PC-9 (cell line): ENCODE measurements at regions not wholly inside any gene's neighbourhood (a gene's known extent, or its start where the extent isn't known, plus 50 kb on each side); places are given as distances from the start of the nearest gene placed in this dataset.

Experiments
- BruUV-seq: library from RNA; stranded (reverse); fragments of 400-500 nt; replicated peaks from 2 replicates; lab custom pipeline; 2021; lab: Mats Ljungman, UMichigan
- CTCF ChIA-PET: fragments of 300-600 bp; sonication (Branson Sonifier 250); formaldehyde crosslinking; loops from one replicate; lab custom pipeline; 2022; ENCODE audit warnings: antibody characterized with exemption; lab: Charles Lee
- POLR2A ChIA-PET: fragments of 300-600 bp; sonication (Branson Sonifier 250); formaldehyde crosslinking; loops from one replicate; lab custom pipeline; 2022; ENCODE audit warnings: antibody characterized with exemption; ENCODE audit not compliant: unreplicated experiment; lab: Charles Lee
- DNase-seq, 2 experiments: peaks; one replicate each; pipeline versions ENCODE4 v3.0.0 to v3.0.0-alpha.2; 2015 to 2022; ENCODE audit warnings: mixed read lengths in 1 of 2
- H2AFZ ChIP-seq: fragments of 200-600 bp; sonication (generic); 2 replicates; pipeline ENCODE4 v1.8.1; 2017; ENCODE audit warnings: antibody characterized with exemption
- H3F3A ChIP-seq: fragments of 200-600 bp; sonication (generic); 2 replicates; pipeline ENCODE4 v1.8.1; 2017; ENCODE audit warnings: antibody characterized with exemption, mild to moderate bottlenecking, low read depth; ENCODE audit not compliant: insufficient read depth
- H3K27ac ChIP-seq: fragments of 200-600 bp; sonication (generic); 2 replicates; pipeline ENCODE4 v1.6.1; 2016; ENCODE audit warnings: mixed run types
- H3K27me3 ChIP-seq: fragments of 200-600 bp; sonication (generic); 2 replicates; pipeline ENCODE4 v1.6.1; 2016; ENCODE audit warnings: low read depth, mixed run types; ENCODE audit not compliant: insufficient read depth
- H3K36me3 ChIP-seq: fragments of 200-600 bp; sonication (generic); 2 replicates; pipeline ENCODE4 v1.6.1; 2016; ENCODE audit warnings: low read depth, mixed run types
- H3K4me1 ChIP-seq: fragments of 200-600 bp; sonication (generic); replicated peaks from 2 replicates; pipeline ENCODE4 v1.6.1; 2016; ENCODE audit warnings: mixed run types; ENCODE audit not compliant: insufficient read depth
- H3K4me2 ChIP-seq: fragments of 200-600 bp; sonication (generic); 2 replicates; pipeline ENCODE4 v1.6.1; 2017; ENCODE audit warnings: mixed run types
- H3K4me3 ChIP-seq: fragments of 200-600 bp; sonication (generic); 2 replicates; pipeline ENCODE4 v1.6.1; 2016; ENCODE audit warnings: mixed run types
- H3K79me2 ChIP-seq: fragments of 200-600 bp; sonication (generic); 2 replicates; pipeline ENCODE4 v1.6.1; 2017; ENCODE audit warnings: low read depth, mixed run types
- H3K9me2 ChIP-seq: fragments of 200-600 bp; sonication (generic); 2 replicates; pipeline ENCODE4 v1.8.1; 2017; ENCODE audit warnings: mild to moderate bottlenecking; ENCODE audit not compliant: insufficient read depth
- H3K9me3 ChIP-seq: fragments of 200-600 bp; sonication (generic); 2 replicates; pipeline ENCODE4 v1.8.1; 2016; ENCODE audit warnings: low read depth; ENCODE audit not compliant: insufficient read depth
- H4K20me1 ChIP-seq: fragments of 200-600 bp; sonication (generic); 2 replicates; pipeline ENCODE4 v1.8.1; 2017; ENCODE audit not compliant: insufficient read depth
- EZH2 ChIP-seq: fragments of 200-600 bp; sonication (generic); IDR thresholded peaks from 2 replicates; pipeline ENCODE4 v1.8.0; 2017; ENCODE audit warnings: antibody characterized with exemption, low read depth
- intact Hi-C: fragments of 100-400 bp; cut with micrococcal nuclease; formaldehyde crosslinking; loops from one replicate; pipeline ENCODE4 v1.10.0; 2022; ENCODE audit not compliant: unreplicated experiment
- TF ChIP-seq, protein P1 (sequence below): fragments of 200-600 bp; sonication (generic); conservative IDR thresholded peaks from 2 replicates; pipeline ENCODE4 v1.6.1; 2017; ENCODE audit warnings: mixed run types, antibody characterized with exemption, mild to moderate bottlenecking, moderate library complexity

GRCh38 chr5:92896722-92897121 is 684.3 kb downstream of the NR2F1-AS1 start:
- Histone ChIP-seq H3K4me1 (no peaks in the 10 kb centered on the region), H3K4me3 (no peak overlapping the region), H3K36me3 (no peaks in the 10 kb centered on the region), H3K27me3 (no peaks in the 10 kb centered on the region), H2AFZ (no peak overlapping the region), H3K27ac (no peak overlapping the region), H3K4me2 (no peak overlapping the region), H3K79me2 (no peaks in the 10 kb centered on the region), H3K9me2 (peaks cover 4% of the 10 kb centered on the region; the same call in 1 of the 2 replicates), H3K9me3 (0 out of 2 replicates have a peak, but pooled peaks cover 4% of the 10 kb centered on the region), H3F3A (no peaks in the 10 kb centered on the region), H4K20me1 (no peaks in the 10 kb centered on the region)
- CTCF ChIA-PET = no interaction called here
- no TSS peak for BruUV-seq
- no peak for DNase-seq
- TF ChIP-seq, protein P1, sequence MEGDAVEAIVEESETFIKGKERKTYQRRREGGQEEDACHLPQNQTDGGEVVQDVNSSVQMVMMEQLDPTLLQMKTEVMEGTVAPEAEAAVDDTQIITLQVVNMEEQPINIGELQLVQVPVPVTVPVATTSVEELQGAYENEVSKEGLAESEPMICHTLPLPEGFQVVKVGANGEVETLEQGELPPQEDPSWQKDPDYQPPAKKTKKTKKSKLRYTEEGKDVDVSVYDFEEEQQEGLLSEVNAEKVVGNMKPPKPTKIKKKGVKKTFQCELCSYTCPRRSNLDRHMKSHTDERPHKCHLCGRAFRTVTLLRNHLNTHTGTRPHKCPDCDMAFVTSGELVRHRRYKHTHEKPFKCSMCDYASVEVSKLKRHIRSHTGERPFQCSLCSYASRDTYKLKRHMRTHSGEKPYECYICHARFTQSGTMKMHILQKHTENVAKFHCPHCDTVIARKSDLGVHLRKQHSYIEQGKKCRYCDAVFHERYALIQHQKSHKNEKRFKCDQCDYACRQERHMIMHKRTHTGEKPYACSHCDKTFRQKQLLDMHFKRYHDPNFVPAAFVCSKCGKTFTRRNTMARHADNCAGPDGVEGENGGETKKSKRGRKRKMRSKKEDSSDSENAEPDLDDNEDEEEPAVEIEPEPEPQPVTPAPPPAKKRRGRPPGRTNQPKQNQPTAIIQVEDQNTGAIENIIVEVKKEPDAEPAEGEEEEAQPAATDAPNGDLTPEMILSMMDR = no peak
- TF ChIP-seq EZH2 = no peak
- intact Hi-C loops = no loop called here
- POLR2A ChIA-PET = no interaction called here

- H3K27me3 ChIP-seq = no peaks in the 10 kb centered on the region
- no peak overlapping the region for H3K4me2 ChIP-seq
- H3K36me3 ChIP-seq = no peaks in the 10 kb centered on the region
- peaks cover 4% of the 10 kb centered on the region; the same call in 1 of the 2 replicates for H3K9me2 ChIP-seq
- H3K4me1 ChIP-seq = no peaks in the 10 kb centered on the region
- no peaks in the 10 kb centered on the region for H3K79me2 ChIP-seq
- no peaks in the 10 kb centered on the region for H3F3A ChIP-seq
- H2AFZ ChIP-seq = no peak overlapping the region
- intact Hi-C loops = no loop called here
- no peak for DNase-seq
- no peaks in the 10 kb centered on the region for H3K9me3 ChIP-seq
- no peak for TF ChIP-seq EZH2
- TF ChIP-seq, protein P1 = no peak
- no peak overlapping the region for H3K4me3 ChIP-seq
- POLR2A ChIA-PET = no interaction called here
- no TSS peak for BruUV-seq
- H4K20me1 ChIP-seq = no peaks in the 10 kb centered on the region
- CTCF ChIA-PET = no interaction called here
- no peak overlapping the region for H3K27ac ChIP-seq
Measured at GRCh38 chr5:92890841-92891244, 690.2 kb downstream of the NR2F1-AS1 start.

DNA sequence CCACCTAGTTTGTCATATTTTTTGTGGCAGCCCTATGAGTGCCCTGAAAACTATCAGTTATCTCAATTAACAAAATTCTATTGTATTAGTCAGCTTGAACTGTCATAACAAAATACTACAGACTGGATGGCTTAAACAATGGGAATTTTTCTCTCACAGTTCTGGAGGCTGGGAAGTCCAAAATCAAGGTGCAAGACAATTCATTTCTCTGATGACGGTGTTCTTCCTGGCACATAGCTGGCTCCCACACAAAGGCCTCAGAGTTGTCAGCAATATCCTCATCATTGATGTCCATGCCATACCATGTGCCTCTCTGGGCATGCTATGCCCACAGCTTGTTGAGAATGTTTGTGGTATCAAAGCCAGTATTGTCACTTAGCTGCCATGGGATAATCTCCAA is 691.9 kb downstream of the NR2F1-AS1 start:
- TF ChIP-seq, protein P1 = no peak
- no peak for TF ChIP-seq EZH2

More for the DNA sequence above, 691.9 kb downstream of the NR2F1-AS1 start:
- ChIA-PET POLR2A (no interaction called here), CTCF (no interaction called here)
- Histone ChIP-seq H3K27me3 (no peaks in the 10 kb centered on the region), H3K36me3 (no peaks in the 10 kb centered on the region), H3K27ac (no peak overlapping the region), H2AFZ (no peak overlapping the region), H3K9me3 (no peaks in the 10 kb centered on the region), H3K4me1 (no peaks in the 10 kb centered on the region), H3K4me3 (no peak overlapping the region), H3K79me2 (no peaks in the 10 kb centered on the region), H3F3A (no peaks in the 10 kb centered on the region), H3K9me2 (no peaks in the 10 kb centered on the region), H4K20me1 (no peaks in the 10 kb centered on the region), H3K4me2 (no peak overlapping the region)
- DNase-seq = no peak
- intact Hi-C loops = no loop called here
- BruUV-seq = no TSS peak
